Thyroid gland (tissue), 4 donors: ENCODE measurements at regions not wholly inside any gene's neighbourhood (a gene's known extent, or its start where the extent isn't known, plus 50 kb on each side); places are given as distances from the start of the nearest gene placed in this dataset.

Experiments
- CTCF ChIP-seq, 6 experiments: fragments of 200-600 bp in 3 of 6; fragments of 450-650 bp in 3 of 6; sonication (generic) in 3 of 6; IDR thresholded peaks; one replicate each; pipeline ENCODE4 v1.5.1; 2016 to 2019; ENCODE audit warnings: antibody characterized with exemption in 6 of 6, mild to moderate bottlenecking in 2 of 6, inconsistent platforms in 1 of 6, moderate library complexity in 1 of 6
- POLR2A ChIP-seq, 2 donors: fragments of 450-650 bp; IDR thresholded peaks; one replicate each; pipeline ENCODE4 v1.6.1; 2017; ENCODE audit warnings: antibody characterized with exemption in 2 of 2, mild to moderate bottlenecking in 2 of 2, moderate library complexity in 1 of 2

DNA sequence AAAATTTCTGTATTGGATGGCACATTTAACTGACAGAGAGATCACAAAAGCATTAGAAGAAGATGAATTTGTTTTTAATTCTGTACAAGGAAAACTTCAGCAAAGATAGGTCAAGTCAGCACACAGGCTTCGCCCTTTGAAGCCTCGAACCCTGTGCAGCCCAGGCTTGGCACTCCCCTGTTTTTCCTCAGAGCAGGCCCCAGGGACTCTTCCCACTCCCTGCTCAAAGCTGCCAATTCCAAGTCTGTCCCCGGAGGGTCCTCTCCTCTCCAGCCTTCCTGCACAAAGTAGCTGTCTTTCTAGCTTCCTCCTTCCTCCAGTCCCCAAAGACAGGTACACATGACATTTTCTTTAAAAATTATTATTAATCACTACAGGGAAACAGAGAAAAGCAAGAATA lies 466.3 kb downstream of the PPARGC1A start:
- TF ChIP-seq POLR2A (IDR thresholded peaks at IDR 0.05): no peak
- TF ChIP-seq CTCF (IDR thresholded peaks at IDR 0.05): no peak
